PC-9 (cell line): ENCODE measurements at regions not wholly inside any gene's neighbourhood (a gene's known extent, or its start where the extent isn't known, plus 50 kb on each side); places are given as distances from the start of the nearest gene placed in this dataset.

Source experiments
- BruUV-seq: library from RNA; stranded (reverse); fragments of 400-500 nt; replicated peaks from 2 replicates; lab custom pipeline; 2021; lab: Mats Ljungman, UMichigan
- CTCF ChIA-PET: fragments of 300-600 bp; sonication (Branson Sonifier 250); formaldehyde crosslinking; loops from one replicate; lab custom pipeline; 2022; ENCODE audit warnings: antibody characterized with exemption; lab: Charles Lee
- POLR2A ChIA-PET: fragments of 300-600 bp; sonication (Branson Sonifier 250); formaldehyde crosslinking; loops from one replicate; lab custom pipeline; 2022; ENCODE audit warnings: antibody characterized with exemption; ENCODE audit not compliant: unreplicated experiment; lab: Charles Lee
- DNase-seq, 2 experiments: peaks; one replicate each; pipeline versions ENCODE4 v3.0.0 to v3.0.0-alpha.2; 2015 to 2022; ENCODE audit warnings: mixed read lengths in 1 of 2
- H2AFZ ChIP-seq: fragments of 200-600 bp; sonication (generic); 2 replicates; pipeline ENCODE4 v1.8.1; 2017; ENCODE audit warnings: antibody characterized with exemption
- H3F3A ChIP-seq: fragments of 200-600 bp; sonication (generic); 2 replicates; pipeline ENCODE4 v1.8.1; 2017; ENCODE audit warnings: antibody characterized with exemption, mild to moderate bottlenecking, low read depth; ENCODE audit not compliant: insufficient read depth
- H3K27ac ChIP-seq: fragments of 200-600 bp; sonication (generic); 2 replicates; pipeline ENCODE4 v1.6.1; 2016; ENCODE audit warnings: mixed run types
- H3K27me3 ChIP-seq: fragments of 200-600 bp; sonication (generic); 2 replicates; pipeline ENCODE4 v1.6.1; 2016; ENCODE audit warnings: low read depth, mixed run types; ENCODE audit not compliant: insufficient read depth
- H3K36me3 ChIP-seq: fragments of 200-600 bp; sonication (generic); 2 replicates; pipeline ENCODE4 v1.6.1; 2016; ENCODE audit warnings: low read depth, mixed run types
- H3K4me1 ChIP-seq: fragments of 200-600 bp; sonication (generic); replicated peaks from 2 replicates; pipeline ENCODE4 v1.6.1; 2016; ENCODE audit warnings: mixed run types; ENCODE audit not compliant: insufficient read depth
- H3K4me2 ChIP-seq: fragments of 200-600 bp; sonication (generic); 2 replicates; pipeline ENCODE4 v1.6.1; 2017; ENCODE audit warnings: mixed run types
- H3K4me3 ChIP-seq: fragments of 200-600 bp; sonication (generic); 2 replicates; pipeline ENCODE4 v1.6.1; 2016; ENCODE audit warnings: mixed run types
- H3K79me2 ChIP-seq: fragments of 200-600 bp; sonication (generic); 2 replicates; pipeline ENCODE4 v1.6.1; 2017; ENCODE audit warnings: low read depth, mixed run types
- H3K9me2 ChIP-seq: fragments of 200-600 bp; sonication (generic); 2 replicates; pipeline ENCODE4 v1.8.1; 2017; ENCODE audit warnings: mild to moderate bottlenecking; ENCODE audit not compliant: insufficient read depth
- H3K9me3 ChIP-seq: fragments of 200-600 bp; sonication (generic); 2 replicates; pipeline ENCODE4 v1.8.1; 2016; ENCODE audit warnings: low read depth; ENCODE audit not compliant: insufficient read depth
- H4K20me1 ChIP-seq: fragments of 200-600 bp; sonication (generic); 2 replicates; pipeline ENCODE4 v1.8.1; 2017; ENCODE audit not compliant: insufficient read depth
- CTCF ChIP-seq: fragments of 200-600 bp; sonication (generic); conservative IDR thresholded peaks from 2 replicates; pipeline ENCODE4 v1.6.1; 2017; ENCODE audit warnings: mixed run types, antibody characterized with exemption, mild to moderate bottlenecking, moderate library complexity
- EZH2 ChIP-seq: fragments of 200-600 bp; sonication (generic); IDR thresholded peaks from 2 replicates; pipeline ENCODE4 v1.8.0; 2017; ENCODE audit warnings: antibody characterized with exemption, low read depth
- intact Hi-C: fragments of 100-400 bp; cut with micrococcal nuclease; formaldehyde crosslinking; loops from one replicate; pipeline ENCODE4 v1.10.0; 2022; ENCODE audit not compliant: unreplicated experiment

DNA sequence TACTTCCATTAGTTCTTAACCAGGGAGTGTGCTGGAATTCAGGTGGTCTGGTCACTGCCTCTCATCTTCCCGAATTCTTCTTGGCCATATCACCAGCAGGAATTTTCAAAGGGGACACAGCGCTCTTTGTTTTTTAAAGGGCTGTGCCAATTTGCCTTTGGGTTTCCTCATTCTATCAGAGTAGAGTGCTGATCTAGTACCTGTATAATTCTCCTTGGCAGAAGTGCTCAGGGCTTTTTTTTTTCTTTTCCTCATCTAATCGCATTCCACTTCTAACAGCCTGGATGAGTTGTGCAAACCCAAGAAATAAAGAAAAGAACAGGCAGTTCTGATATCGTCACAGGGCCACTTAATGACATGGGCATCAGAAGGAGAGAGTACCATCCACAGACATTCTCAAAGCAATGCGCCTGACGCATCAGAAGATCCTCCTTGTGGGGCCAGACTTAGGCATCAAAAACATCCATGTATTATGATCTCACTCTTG, 121.0 kb downstream of the ASB7 start:
- Histone ChIP-seq H3K9me2 (no peaks in the 10 kb centered on the region), H3K79me2 (no peaks in the 10 kb centered on the region), H3K27me3 (no peaks in the 10 kb centered on the region), H3K27ac (peak overlapping the region; percentile 100), H3K4me3 (peak overlapping the region; percentile 34; the same call in 1 of the 2 replicates), H4K20me1 (no peaks in the 10 kb centered on the region), H3K36me3 (no peaks in the 10 kb centered on the region), H3K4me1 (peaks cover 69% of the 10 kb centered on the region), H3K4me2 (peak overlapping the region; percentile 86), H2AFZ (no peak overlapping the region), H3K9me3 (no peaks in the 10 kb centered on the region), H3F3A (peaks cover 53% of the 10 kb centered on the region)
- DNase-seq: peak; percentile 61 to 95
- ChIA-PET CTCF (no interaction called here), POLR2A (interaction anchor here (0.6 kb wide), 1 partner anchor 127 kb away, joined by 13 read pairs; no protein-coding TSS in a partner anchor)
- intact Hi-C loops: loop anchor here (1.0 to 5.0 kb wide), 4 partner anchors 36 to 284 kb away; partner anchors contain the start of gene ALDH1A3
- BruUV-seq: no TSS peak
- TF ChIP-seq CTCF (no peak), EZH2 (no peak)

- POLR2A ChIA-PET: interaction anchor here (0.9 kb wide), 1 partner anchor 34 kb away, joined by 10 read pairs; no protein-coding TSS in a partner anchor
- Histone ChIP-seq H3K9me2 (no peaks in the 10 kb centered on the region), H3K79me2 (no peaks in the 10 kb centered on the region), H3K9me3 (no peaks in the 10 kb centered on the region), H4K20me1 (no peaks in the 10 kb centered on the region), H3K4me1 (peaks cover 60% of the 10 kb centered on the region), H3K4me3 (no peak overlapping the region), H3K27ac (peak overlapping the region; percentile 100), H3K27me3 (no peaks in the 10 kb centered on the region), H2AFZ (no peak overlapping the region), H3K4me2 (peak overlapping the region; percentile 8; the same call in 1 of the 2 replicates), H3K36me3 (no peaks in the 10 kb centered on the region), H3F3A (peaks cover 48% of the 10 kb centered on the region)
- intact Hi-C loops: no loop called here
- BruUV-seq: no TSS peak
- CTCF ChIA-PET: interaction anchor here (0.6 kb wide), 2 partner anchors 24 to 130 kb away, joined by 3 to 6 read pairs; no protein-coding TSS in a partner anchor
- TF ChIP-seq EZH2: no peak
- no peak for DNase-seq
These were observed 123.0 kb downstream of the ASB7 start for GRCh38 chr15:100725121-100726069.

DNA sequence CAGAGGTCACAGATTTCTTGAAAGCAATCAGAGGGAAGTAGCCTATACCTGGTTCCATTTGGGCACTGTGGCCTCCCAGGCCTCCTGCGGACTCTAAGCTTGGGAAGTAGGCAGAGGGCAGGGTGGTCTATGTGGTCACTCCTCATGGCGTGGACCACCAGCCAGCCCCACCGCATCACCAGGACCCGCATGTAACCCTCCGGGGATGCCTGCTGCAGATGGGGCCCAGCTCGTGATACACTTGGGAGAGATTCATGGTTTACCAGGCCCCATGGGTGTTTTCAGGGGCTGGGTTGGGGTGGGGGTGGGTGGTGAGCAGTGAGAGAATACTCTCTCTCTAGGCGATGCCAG, 123.7 kb downstream of the ASB7 start:
- no peak for DNase-seq
- Histone ChIP-seq H3K79me2 (no peaks in the 10 kb centered on the region), H3F3A (peaks cover 46% of the 10 kb centered on the region), H3K4me1 (peaks cover 58% of the 10 kb centered on the region), H3K9me2 (no peaks in the 10 kb centered on the region), H3K36me3 (no peaks in the 10 kb centered on the region), H3K4me3 (no peak overlapping the region), H3K27me3 (no peaks in the 10 kb centered on the region), H4K20me1 (no peaks in the 10 kb centered on the region), H3K4me2 (no peak overlapping the region), H3K9me3 (no peaks in the 10 kb centered on the region), H2AFZ (no peak overlapping the region), H3K27ac (no peak overlapping the region)
- TF ChIP-seq CTCF: no peak
- TF ChIP-seq EZH2: no peak
- ChIA-PET POLR2A (no interaction called here), CTCF (interaction anchor here (0.6 kb wide), 1 partner anchor 130 kb away, joined by 6 read pairs; no protein-coding TSS in a partner anchor)
- BruUV-seq: no TSS peak
- intact Hi-C loops: no loop called here
